ENCODE measurements at regions not wholly inside any gene's neighbourhood (a gene's known extent, or its start where the extent isn't known, plus 50 kb on each side); places are given as distances from the start of the nearest gene placed in this dataset.

DNA sequence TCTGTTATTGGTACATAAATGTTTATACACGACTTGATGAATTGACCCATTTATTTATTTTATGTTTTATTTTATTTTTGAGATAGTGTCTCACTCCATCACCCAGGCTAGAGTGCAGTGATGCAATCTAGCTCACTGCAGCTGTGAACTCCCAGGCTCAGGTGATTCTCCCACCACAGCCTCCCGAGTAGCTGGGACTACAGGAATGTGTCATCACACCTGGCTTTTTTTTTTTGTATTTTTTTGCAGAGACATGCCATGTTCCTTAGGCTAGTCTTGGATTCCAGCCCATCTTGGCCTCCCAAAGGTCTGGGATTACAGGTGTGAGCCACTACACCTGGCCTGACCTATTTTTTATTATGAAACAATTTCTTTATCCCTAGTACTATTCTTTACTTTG, 355.0 kb upstream of the PRICKLE1 start:
- Histone ChIP-seq H3K27me3 (ENCODE audit: control insufficient read depth, insufficient read depth, low read length, poor library complexity, severe bottlenecking) (no peaks in the 10 kb centered on the region), H3K4me1 (ENCODE audit: control insufficient read depth, insufficient read depth, low read length) (no peaks in the 10 kb centered on the region), H3K27ac (ENCODE audit: insufficient read depth, low read depth, low read length, poor library complexity, severe bottlenecking) (no peak overlapping the region), H3K4me3 (ENCODE audit: insufficient read depth, low read depth, low read length) (no peak overlapping the region), H3K9me3 (ENCODE audit: control insufficient read depth, low read length) (no peaks in the 10 kb centered on the region), H3K36me3 (ENCODE audit: control insufficient read depth, insufficient read depth, low read length) (no peaks in the 10 kb centered on the region)
- 91 to 93% methylated on average over 1 of the region's 2 CpGs for WGBS, 2 experiments

DNA sequence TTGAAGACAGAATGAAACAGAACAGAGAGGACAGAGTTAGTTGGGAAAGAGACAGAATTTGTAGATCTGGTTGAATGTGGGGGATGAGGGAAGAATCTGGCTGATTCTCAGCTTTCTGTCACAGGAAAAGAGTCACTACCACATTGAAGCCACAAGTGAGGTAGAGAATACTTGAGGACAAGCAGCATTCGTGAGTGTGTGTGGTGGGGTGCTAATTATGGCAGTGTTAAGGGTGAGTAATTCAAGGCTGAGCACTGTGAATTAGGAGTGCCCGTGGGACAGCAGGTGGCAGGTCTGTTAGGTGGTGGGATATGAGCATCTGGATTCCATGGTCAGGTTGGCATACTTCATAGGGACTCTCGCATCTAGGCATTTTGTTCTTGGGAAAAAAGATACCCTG, 347.4 kb upstream of the PRICKLE1 start:
- no peak overlapping the region for H3K4me3 ChIP-seq (ENCODE audit: insufficient read depth, low read depth, low read length)
- H3K4me1 ChIP-seq (ENCODE audit: control insufficient read depth, insufficient read depth, low read length): no peaks in the 10 kb centered on the region
- no peaks in the 10 kb centered on the region for H3K36me3 ChIP-seq (ENCODE audit: control insufficient read depth, insufficient read depth, low read length)
- H3K27ac ChIP-seq (ENCODE audit: insufficient read depth, low read depth, low read length, poor library complexity, severe bottlenecking): no peak overlapping the region
- 92 to 94% methylated on average over 3 of the region's 3 CpGs for WGBS, 2 experiments
- H3K27me3 ChIP-seq (ENCODE audit: control insufficient read depth, insufficient read depth, low read length, poor library complexity, severe bottlenecking): no peaks in the 10 kb centered on the region
- H3K9me3 ChIP-seq (ENCODE audit: control insufficient read depth, low read length): no peaks in the 10 kb centered on the region

DNA sequence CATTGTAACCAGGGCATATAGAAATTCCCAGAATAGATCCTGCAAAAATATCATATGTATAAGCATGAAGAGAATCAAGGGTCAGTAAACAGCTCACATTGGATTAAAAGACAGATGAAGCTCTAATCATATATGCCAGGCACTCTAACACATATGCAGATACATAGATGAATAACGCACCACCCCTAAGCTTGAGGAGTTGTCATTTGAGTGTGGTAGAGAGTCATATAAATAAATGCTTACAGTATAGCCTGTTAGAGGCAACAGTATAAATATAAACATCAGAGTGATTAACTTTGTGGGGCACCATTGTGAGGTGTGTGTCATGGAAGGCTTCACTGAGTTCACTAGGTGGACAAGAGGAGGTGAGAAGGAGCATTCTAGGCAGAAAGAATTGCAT, 346.7 kb upstream of the PRICKLE1 start:
- Histone ChIP-seq H3K9me3 (ENCODE audit: control insufficient read depth, low read length) (no peaks in the 10 kb centered on the region), H3K27ac (ENCODE audit: insufficient read depth, low read depth, low read length, poor library complexity, severe bottlenecking) (no peak overlapping the region), H3K4me3 (ENCODE audit: insufficient read depth, low read depth, low read length) (no peak overlapping the region), H3K36me3 (ENCODE audit: control insufficient read depth, insufficient read depth, low read length) (no peaks in the 10 kb centered on the region), H3K27me3 (ENCODE audit: control insufficient read depth, insufficient read depth, low read length, poor library complexity, severe bottlenecking) (no peaks in the 10 kb centered on the region), H3K4me1 (ENCODE audit: control insufficient read depth, insufficient read depth, low read length) (no peaks in the 10 kb centered on the region)
- 100% methylated on average over 1 of the region's 1 CpG; no CpG with 5 or more reads in 1 of the 2 experiments for WGBS, 2 experiments

DNA sequence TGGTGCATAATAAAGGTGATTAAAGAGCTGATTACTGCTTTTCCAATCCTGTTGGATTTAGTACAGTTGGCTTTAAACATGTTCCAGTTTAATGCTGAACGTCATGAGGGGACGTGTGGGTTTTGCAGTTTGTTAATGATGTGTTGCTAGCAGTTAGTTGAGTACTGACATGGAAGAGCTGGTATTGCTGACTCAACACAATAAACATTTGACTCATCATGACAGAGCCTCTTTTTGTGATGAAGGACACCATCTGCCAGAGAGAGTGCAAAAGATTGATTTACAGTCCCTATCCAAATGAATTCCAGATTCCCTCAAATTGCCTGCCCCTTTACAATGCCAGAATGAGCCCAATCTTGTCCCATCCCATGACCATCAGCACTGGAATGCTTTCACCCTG, 346.2 kb upstream of the PRICKLE1 start:
- H3K36me3 ChIP-seq (ENCODE audit: control insufficient read depth, insufficient read depth, low read length): no peaks in the 10 kb centered on the region
- H3K27me3 ChIP-seq (ENCODE audit: control insufficient read depth, insufficient read depth, low read length, poor library complexity, severe bottlenecking): no peaks in the 10 kb centered on the region
- H3K27ac ChIP-seq (ENCODE audit: insufficient read depth, low read depth, low read length, poor library complexity, severe bottlenecking): no peak overlapping the region
- no peaks in the 10 kb centered on the region for H3K9me3 ChIP-seq (ENCODE audit: control insufficient read depth, low read length)
- H3K4me3 ChIP-seq (ENCODE audit: insufficient read depth, low read depth, low read length): no peak overlapping the region
- H3K4me1 ChIP-seq (ENCODE audit: control insufficient read depth, insufficient read depth, low read length): no peaks in the 10 kb centered on the region
- 90 to 93% methylated on average over 2 of the region's 2 CpGs for WGBS, 2 experiments

DNA sequence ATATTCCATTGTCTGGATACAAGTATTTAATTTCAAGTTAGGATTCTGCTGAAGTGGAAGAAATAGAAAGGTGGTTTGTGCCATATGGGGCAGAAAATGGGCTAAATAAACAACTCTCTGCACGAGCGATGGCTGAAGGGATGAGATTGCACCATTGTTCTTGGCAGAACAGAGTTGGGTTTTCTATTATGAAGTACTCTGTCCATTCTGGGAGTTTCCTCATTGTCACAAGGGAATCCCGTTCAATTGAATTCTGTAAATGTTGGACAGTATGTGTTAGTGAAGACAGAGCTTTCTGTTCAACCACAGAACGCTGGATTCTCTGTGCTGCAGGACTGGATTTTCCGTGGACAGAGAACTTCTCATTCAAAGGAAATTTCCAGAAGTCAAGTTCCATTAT, 345.5 kb upstream of the PRICKLE1 start:
- Histone ChIP-seq H3K27ac (ENCODE audit: insufficient read depth, low read depth, low read length, poor library complexity, severe bottlenecking) (no peak overlapping the region), H3K36me3 (ENCODE audit: control insufficient read depth, insufficient read depth, low read length) (no peaks in the 10 kb centered on the region), H3K4me3 (ENCODE audit: insufficient read depth, low read depth, low read length) (no peak overlapping the region), H3K27me3 (ENCODE audit: control insufficient read depth, insufficient read depth, low read length, poor library complexity, severe bottlenecking) (no peaks in the 10 kb centered on the region), H3K9me3 (ENCODE audit: control insufficient read depth, low read length) (no peaks in the 10 kb centered on the region), H3K4me1 (ENCODE audit: control insufficient read depth, insufficient read depth, low read length) (no peaks in the 10 kb centered on the region)
- WGBS, 2 experiments: 94% methylated on average over 5 of the region's 5 CpGs

DNA sequence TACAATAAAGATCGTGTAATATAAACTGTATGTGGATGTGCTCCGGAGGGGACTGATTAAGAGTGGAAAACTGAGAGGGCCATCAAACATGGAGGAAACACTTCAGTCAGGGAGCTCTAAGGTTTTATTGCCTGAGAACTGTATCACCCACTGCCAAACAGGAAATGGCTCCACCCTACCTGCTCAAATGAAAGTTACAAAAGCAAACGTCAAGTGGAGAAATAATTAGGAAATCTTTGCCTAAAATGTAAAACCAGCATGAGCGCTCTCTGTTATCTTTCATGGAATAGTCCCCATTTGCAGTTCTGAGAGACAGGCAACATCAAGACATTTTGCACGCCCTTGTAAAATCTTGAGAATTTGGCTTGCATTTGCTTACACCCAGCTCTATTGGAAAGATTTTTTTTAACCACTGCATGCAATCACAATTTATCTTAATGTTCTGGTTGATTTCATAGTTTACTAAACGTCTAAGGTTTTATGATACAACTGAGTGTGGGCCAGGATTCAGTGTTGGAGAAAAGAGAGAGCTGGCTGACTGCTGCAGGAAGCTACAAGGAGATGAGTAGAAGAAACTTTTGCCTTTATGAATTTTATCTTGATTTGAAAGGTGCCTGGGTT, 344.0 kb upstream of the PRICKLE1 start:
- 91 to 93% methylated on average over 6 of the region's 6 CpGs for WGBS, 2 experiments

DNA sequence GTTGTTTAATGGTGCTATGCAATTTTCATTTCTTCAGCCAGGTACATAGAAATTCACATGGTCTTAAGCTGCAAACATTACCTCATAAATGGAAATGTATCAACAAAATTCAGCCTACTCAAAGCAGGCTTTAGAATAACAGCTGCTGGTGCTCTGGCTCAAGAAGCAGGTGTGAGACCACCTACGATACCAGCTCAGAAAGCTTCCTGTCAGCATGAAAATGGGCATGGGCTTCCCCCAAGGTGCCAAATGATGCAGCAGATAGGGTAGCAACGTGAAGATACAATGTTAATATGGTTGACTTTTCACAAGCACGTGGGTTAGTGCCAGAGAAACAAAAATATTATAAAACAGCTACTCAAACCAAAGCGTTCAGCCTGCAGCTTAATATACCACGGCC, 343.4 kb upstream of the PRICKLE1 start:
- no peaks in the 10 kb centered on the region for H3K27me3 ChIP-seq (ENCODE audit: control insufficient read depth, insufficient read depth, low read length, poor library complexity, severe bottlenecking)
- H3K4me3 ChIP-seq (ENCODE audit: insufficient read depth, low read depth, low read length): no peak overlapping the region
- no peaks in the 10 kb centered on the region for H3K36me3 ChIP-seq (ENCODE audit: control insufficient read depth, insufficient read depth, low read length)
- 87 to 96% methylated on average over 4 to 5 of the region's 5 CpGs for whole genome bisulfite sequencing, 2 experiments
- H3K9me3 ChIP-seq (ENCODE audit: control insufficient read depth, low read length): no peaks in the 10 kb centered on the region
- H3K27ac ChIP-seq (ENCODE audit: insufficient read depth, low read depth, low read length, poor library complexity, severe bottlenecking): no peak overlapping the region
- H3K4me1 ChIP-seq (ENCODE audit: control insufficient read depth, insufficient read depth, low read length): no peaks in the 10 kb centered on the region

More for the DNA sequence above, 344.0 kb upstream of the PRICKLE1 start:
- Histone ChIP-seq H3K27me3 (ENCODE audit: control insufficient read depth, insufficient read depth, low read length, poor library complexity, severe bottlenecking) (no peaks in the 10 kb centered on the region), H3K36me3 (ENCODE audit: control insufficient read depth, insufficient read depth, low read length) (no peaks in the 10 kb centered on the region), H3K4me3 (ENCODE audit: insufficient read depth, low read depth, low read length) (no peak overlapping the region), H3K9me3 (ENCODE audit: control insufficient read depth, low read length) (no peaks in the 10 kb centered on the region), H3K27ac (ENCODE audit: insufficient read depth, low read depth, low read length, poor library complexity, severe bottlenecking) (no peak overlapping the region), H3K4me1 (ENCODE audit: control insufficient read depth, insufficient read depth, low read length) (no peaks in the 10 kb centered on the region)

DNA sequence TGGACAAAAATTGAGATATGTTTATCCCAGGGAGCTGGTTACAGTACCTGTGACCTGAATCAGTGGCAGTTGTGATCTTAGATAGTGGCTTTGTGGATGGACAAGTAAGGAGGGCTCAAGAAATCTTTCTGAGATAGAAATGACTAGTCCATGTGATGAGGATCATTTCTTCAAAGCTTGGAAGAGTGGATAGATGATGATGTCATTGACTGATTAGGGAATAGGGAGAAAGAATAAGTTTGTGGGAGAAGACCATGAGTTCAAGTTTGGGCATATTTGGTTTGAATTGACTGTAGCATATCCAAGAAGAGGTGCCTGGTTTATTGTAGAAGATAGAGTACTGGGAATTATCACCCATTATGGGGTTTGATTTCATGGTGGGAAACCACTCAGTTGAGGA, 336.7 kb upstream of the PRICKLE1 start:
- H3K27ac ChIP-seq (ENCODE audit: insufficient read depth, low read depth, low read length, poor library complexity, severe bottlenecking): no peak overlapping the region
- H3K4me3 ChIP-seq (ENCODE audit: insufficient read depth, low read depth, low read length): no peak overlapping the region
- no peaks in the 10 kb centered on the region for H3K4me1 ChIP-seq (ENCODE audit: control insufficient read depth, insufficient read depth, low read length)
- H3K27me3 ChIP-seq (ENCODE audit: control insufficient read depth, insufficient read depth, low read length, poor library complexity, severe bottlenecking): no peaks in the 10 kb centered on the region
- H3K9me3 ChIP-seq (ENCODE audit: control insufficient read depth, low read length): no peaks in the 10 kb centered on the region
- no peaks in the 10 kb centered on the region for H3K36me3 ChIP-seq (ENCODE audit: control insufficient read depth, insufficient read depth, low read length)

DNA sequence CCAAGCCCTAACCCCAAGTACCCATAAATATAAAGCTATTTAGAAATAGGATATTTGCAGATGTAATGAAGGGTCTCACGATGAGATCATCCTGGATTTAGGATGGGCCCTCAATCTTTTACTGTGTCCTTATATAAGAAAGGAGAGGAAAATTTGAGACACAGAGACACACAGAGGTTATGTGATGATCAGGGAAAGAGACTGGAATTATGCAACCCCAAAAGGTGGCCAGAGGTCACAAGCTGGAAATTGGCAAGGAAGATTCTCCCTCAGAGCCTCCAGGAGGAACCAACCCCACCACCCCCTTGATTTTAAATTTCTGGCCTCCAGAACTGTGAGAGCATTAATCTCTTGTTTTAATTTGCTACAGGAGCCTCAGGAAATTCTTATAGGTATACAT, 334.9 kb upstream of the PRICKLE1 start:
- Histone ChIP-seq H3K4me3 (ENCODE audit: insufficient read depth, low read depth, low read length) (no peak overlapping the region), H3K27ac (ENCODE audit: insufficient read depth, low read depth, low read length, poor library complexity, severe bottlenecking) (no peak overlapping the region), H3K27me3 (ENCODE audit: control insufficient read depth, insufficient read depth, low read length, poor library complexity, severe bottlenecking) (no peaks in the 10 kb centered on the region), H3K4me1 (ENCODE audit: control insufficient read depth, insufficient read depth, low read length) (no peaks in the 10 kb centered on the region), H3K9me3 (ENCODE audit: control insufficient read depth, low read length) (no peaks in the 10 kb centered on the region), H3K36me3 (ENCODE audit: control insufficient read depth, insufficient read depth, low read length) (no peaks in the 10 kb centered on the region)
- WGBS, 2 experiments: 93 to 100% methylated on average over 1 of the region's 1 CpG

DNA sequence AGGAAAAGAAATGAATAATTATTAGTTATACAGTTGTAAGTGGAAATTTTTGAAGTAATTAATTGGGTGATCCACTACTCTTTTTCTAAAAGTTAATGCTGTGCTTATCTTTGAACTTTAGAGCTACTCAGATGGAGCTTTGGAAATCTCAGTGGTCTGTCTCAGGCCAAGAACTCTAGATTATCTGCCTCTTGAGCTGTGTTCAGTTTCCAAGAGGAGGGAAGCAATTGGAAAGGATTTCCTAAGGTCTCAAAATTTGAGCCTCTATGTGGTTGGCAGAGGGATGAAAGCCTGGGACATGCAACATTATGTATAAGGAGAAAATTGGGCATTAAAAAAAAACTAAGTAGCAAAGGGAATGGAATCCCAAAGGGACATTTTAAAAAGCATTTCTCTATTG, 334.0 kb upstream of the PRICKLE1 start:
- no peaks in the 10 kb centered on the region for H3K36me3 ChIP-seq (ENCODE audit: control insufficient read depth, insufficient read depth, low read length)
- no peaks in the 10 kb centered on the region for H3K27me3 ChIP-seq (ENCODE audit: control insufficient read depth, insufficient read depth, low read length, poor library complexity, severe bottlenecking)
- no peak overlapping the region for H3K27ac ChIP-seq (ENCODE audit: insufficient read depth, low read depth, low read length, poor library complexity, severe bottlenecking)
- H3K4me3 ChIP-seq (ENCODE audit: insufficient read depth, low read depth, low read length): no peak overlapping the region
- no peaks in the 10 kb centered on the region for H3K9me3 ChIP-seq (ENCODE audit: control insufficient read depth, low read length)
- H3K4me1 ChIP-seq (ENCODE audit: control insufficient read depth, insufficient read depth, low read length): no peaks in the 10 kb centered on the region

DNA sequence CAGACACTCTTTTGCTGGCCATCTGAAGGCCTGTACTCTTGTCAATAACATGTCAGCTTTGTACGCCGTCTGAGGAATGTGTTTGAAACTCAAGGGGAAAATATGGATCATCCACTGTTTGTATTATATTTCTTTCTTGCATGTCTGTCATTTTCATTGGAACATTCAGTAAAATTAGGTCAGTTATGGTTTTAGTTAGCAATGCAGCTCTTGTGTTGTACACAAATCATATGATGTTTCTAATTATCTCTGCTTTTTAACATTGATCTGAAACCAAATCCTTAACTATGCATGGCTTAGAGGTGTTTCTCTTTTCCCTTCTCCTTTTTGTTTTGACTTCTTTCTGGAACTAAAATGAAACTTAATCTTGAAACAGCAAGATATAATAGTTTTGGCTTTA, 333.6 kb upstream of the PRICKLE1 start:
- no peak overlapping the region for H3K27ac ChIP-seq (ENCODE audit: insufficient read depth, low read depth, low read length, poor library complexity, severe bottlenecking)
- H3K27me3 ChIP-seq (ENCODE audit: control insufficient read depth, insufficient read depth, low read length, poor library complexity, severe bottlenecking): no peaks in the 10 kb centered on the region
- 94 to 100% methylated on average over 2 of the region's 2 CpGs for WGBS, 2 experiments
- no peak overlapping the region for H3K4me3 ChIP-seq (ENCODE audit: insufficient read depth, low read depth, low read length)
- H3K36me3 ChIP-seq (ENCODE audit: control insufficient read depth, insufficient read depth, low read length): no peaks in the 10 kb centered on the region
- H3K9me3 ChIP-seq (ENCODE audit: control insufficient read depth, low read length): no peaks in the 10 kb centered on the region
- H3K4me1 ChIP-seq (ENCODE audit: control insufficient read depth, insufficient read depth, low read length): no peaks in the 10 kb centered on the region
